Ovary (tissue), 3 donors: ENCODE measurements at regions not wholly inside any gene's neighbourhood (a gene's known extent, or its start where the extent isn't known, plus 50 kb on each side); places are given as distances from the start of the nearest gene placed in this dataset.
"Not testable (repeated sequence)": the region's sequence is repeated elsewhere in the genome, so short reads cannot be mapped to it uniquely, and the experiment has no call there.

Source experiments
- EP300 ChIP-seq: sonication (generic); formaldehyde crosslinking; IDR thresholded peaks from one replicate; pipeline ENCODE4 v1.6.1; 2017; ENCODE audit warnings: antibody characterized with exemption
- POLR2A ChIP-seq: fragments of 450-650 bp; IDR thresholded peaks from one replicate; pipeline ENCODE4 v1.6.1; 2017; ENCODE audit warnings: antibody characterized with exemption, mild to moderate bottlenecking, moderate library complexity
- TF ChIP-seq, protein P1 (sequence below), 3 donors: fragments of 450-650 bp in 2 of 3; fragments of 200-600 bp in 1 of 3; IDR thresholded peaks; one replicate each; pipeline versions ENCODE4 v1.5.1 to v1.8.0; 2016 to 2022; ENCODE audit warnings: antibody characterized with exemption in 3 of 3, mild to moderate bottlenecking in 1 of 3
- donor health status: DM: no; HTN: no; CAD: no.

DNA sequence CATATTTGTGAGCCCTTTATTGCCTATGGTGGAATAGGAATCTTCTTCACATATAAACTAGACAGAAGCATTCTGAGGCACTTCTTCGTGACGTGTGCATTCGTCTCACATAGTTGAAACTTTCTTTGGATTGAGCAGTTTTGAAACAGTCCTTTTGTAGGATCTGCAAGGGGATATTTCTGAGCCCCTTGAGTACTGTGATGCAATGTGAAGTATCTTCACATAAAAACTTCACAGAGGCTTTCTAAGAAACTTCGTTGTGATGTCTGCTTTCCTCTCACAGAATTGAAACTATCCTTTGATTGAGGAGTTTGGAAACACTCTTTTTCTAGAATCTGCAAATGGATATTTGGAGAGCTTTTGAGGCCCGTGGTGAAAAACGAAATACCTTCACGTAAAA, 3030.3 kb downstream of the TUBA3C start:
- TF ChIP-seq EP300, POLR2A: not testable (repeated sequence)
- TF ChIP-seq, protein P1, sequence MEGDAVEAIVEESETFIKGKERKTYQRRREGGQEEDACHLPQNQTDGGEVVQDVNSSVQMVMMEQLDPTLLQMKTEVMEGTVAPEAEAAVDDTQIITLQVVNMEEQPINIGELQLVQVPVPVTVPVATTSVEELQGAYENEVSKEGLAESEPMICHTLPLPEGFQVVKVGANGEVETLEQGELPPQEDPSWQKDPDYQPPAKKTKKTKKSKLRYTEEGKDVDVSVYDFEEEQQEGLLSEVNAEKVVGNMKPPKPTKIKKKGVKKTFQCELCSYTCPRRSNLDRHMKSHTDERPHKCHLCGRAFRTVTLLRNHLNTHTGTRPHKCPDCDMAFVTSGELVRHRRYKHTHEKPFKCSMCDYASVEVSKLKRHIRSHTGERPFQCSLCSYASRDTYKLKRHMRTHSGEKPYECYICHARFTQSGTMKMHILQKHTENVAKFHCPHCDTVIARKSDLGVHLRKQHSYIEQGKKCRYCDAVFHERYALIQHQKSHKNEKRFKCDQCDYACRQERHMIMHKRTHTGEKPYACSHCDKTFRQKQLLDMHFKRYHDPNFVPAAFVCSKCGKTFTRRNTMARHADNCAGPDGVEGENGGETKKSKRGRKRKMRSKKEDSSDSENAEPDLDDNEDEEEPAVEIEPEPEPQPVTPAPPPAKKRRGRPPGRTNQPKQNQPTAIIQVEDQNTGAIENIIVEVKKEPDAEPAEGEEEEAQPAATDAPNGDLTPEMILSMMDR (IDR thresholded peaks at IDR 0.05): not testable (repeated sequence)
